ENCODE measurements at regions not wholly inside any gene's neighbourhood (a gene's known extent, or its start where the extent isn't known, plus 50 kb on each side); places are given as distances from the start of the nearest gene placed in this dataset.

DNA sequence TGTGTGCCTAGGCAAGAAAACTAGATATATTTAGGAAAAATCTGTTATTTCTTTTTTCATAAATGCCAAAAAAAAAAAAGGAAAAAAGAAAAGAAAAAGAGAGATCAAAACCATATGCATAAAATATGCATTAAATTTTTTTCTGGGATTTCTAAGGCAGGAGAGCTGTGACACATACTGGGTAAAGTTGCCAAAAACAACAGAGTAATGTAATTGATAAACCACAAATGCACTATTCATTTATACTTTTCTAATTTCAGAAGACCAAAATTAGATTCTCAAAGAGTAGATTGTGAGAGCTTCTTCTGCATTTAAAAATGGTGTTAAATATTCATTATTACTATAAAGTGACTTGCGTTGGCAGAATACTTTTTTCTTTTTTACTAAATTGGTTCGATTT is 673.8 kb upstream of the MGAT4C start:
- H3K36me3 ChIP-seq (ENCODE audit: control insufficient read depth, insufficient read depth, low read length), result no peaks in the 10 kb centered on the region
- no CpG with 5 or more reads among the region's 2 CpGs for WGBS, 2 experiments
- no peaks in the 10 kb centered on the region for H3K9me3 ChIP-seq (ENCODE audit: control insufficient read depth, low read length)
- no peaks in the 10 kb centered on the region for H3K4me1 ChIP-seq (ENCODE audit: control insufficient read depth, insufficient read depth, low read length)
- H3K4me3 ChIP-seq (ENCODE audit: insufficient read depth, low read depth, low read length), result no peak overlapping the region
- H3K27me3 ChIP-seq (ENCODE audit: control insufficient read depth, insufficient read depth, low read length, poor library complexity, severe bottlenecking), result no peaks in the 10 kb centered on the region
- no peak overlapping the region for H3K27ac ChIP-seq (ENCODE audit: insufficient read depth, low read depth, low read length, poor library complexity, severe bottlenecking)

- H3K36me3 ChIP-seq (ENCODE audit: control insufficient read depth, insufficient read depth, low read length), result no peaks in the 10 kb centered on the region
- 84 to 100% methylated on average over 1 of the region's 1 CpG for WGBS, 2 experiments
- no peaks in the 10 kb centered on the region for H3K4me1 ChIP-seq (ENCODE audit: control insufficient read depth, insufficient read depth, low read length)
- H3K27ac ChIP-seq (ENCODE audit: insufficient read depth, low read depth, low read length, poor library complexity, severe bottlenecking), result no peak overlapping the region
- H3K27me3 ChIP-seq (ENCODE audit: control insufficient read depth, insufficient read depth, low read length, poor library complexity, severe bottlenecking), result no peaks in the 10 kb centered on the region
- no peak overlapping the region for H3K4me3 ChIP-seq (ENCODE audit: insufficient read depth, low read depth, low read length)
- H3K9me3 ChIP-seq (ENCODE audit: control insufficient read depth, low read length), result no peaks in the 10 kb centered on the region
Observed at GRCh38 chr12:86917121-86917520, 660.9 kb upstream of the MGAT4C start.

GRCh38 chr12:86914721-86915120 is 658.5 kb upstream of the MGAT4C start:
- Histone ChIP-seq H3K27ac (ENCODE audit: insufficient read depth, low read depth, low read length, poor library complexity, severe bottlenecking) (no peak overlapping the region), H3K4me1 (ENCODE audit: control insufficient read depth, insufficient read depth, low read length) (no peaks in the 10 kb centered on the region), H3K4me3 (ENCODE audit: insufficient read depth, low read depth, low read length) (no peak overlapping the region), H3K27me3 (ENCODE audit: control insufficient read depth, insufficient read depth, low read length, poor library complexity, severe bottlenecking) (no peaks in the 10 kb centered on the region), H3K9me3 (ENCODE audit: control insufficient read depth, low read length) (no peaks in the 10 kb centered on the region), H3K36me3 (ENCODE audit: control insufficient read depth, insufficient read depth, low read length) (no peaks in the 10 kb centered on the region)

DNA sequence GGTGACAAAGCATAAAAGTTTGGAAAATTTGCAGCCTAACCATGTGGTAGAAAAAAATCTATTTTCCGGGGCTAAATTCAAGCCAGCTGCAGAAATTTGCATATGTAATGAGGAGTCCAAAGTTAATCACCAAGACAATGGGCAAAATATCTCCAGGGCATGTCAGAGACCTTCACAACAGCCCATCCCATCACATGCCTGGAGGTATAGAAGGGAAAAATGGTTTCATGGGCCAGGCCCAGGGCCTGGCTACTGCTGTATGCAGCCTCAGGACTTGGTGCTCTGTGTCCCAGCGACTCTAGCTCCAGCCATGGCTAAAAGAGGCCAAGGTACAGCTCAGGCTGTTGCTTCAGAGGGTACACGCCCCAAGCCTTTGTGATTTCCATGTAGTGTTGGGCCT is 655.8 kb upstream of the MGAT4C start:
- Histone ChIP-seq H3K27ac (ENCODE audit: insufficient read depth, low read depth, low read length, poor library complexity, severe bottlenecking) (no peak overlapping the region), H3K27me3 (ENCODE audit: control insufficient read depth, insufficient read depth, low read length, poor library complexity, severe bottlenecking) (no peaks in the 10 kb centered on the region), H3K9me3 (ENCODE audit: control insufficient read depth, low read length) (no peaks in the 10 kb centered on the region), H3K4me3 (ENCODE audit: insufficient read depth, low read depth, low read length) (no peak overlapping the region), H3K36me3 (ENCODE audit: control insufficient read depth, insufficient read depth, low read length) (no peaks in the 10 kb centered on the region), H3K4me1 (ENCODE audit: control insufficient read depth, insufficient read depth, low read length) (no peaks in the 10 kb centered on the region)
- WGBS, 2 experiments, result 84 to 93% methylated on average over 3 of the region's 3 CpGs

GRCh38 chr12:86903159-86903558 is 647.0 kb upstream of the MGAT4C start:
- 95% methylated on average over 1 of the region's 1 CpG; no CpG with 5 or more reads in 1 of the 2 experiments for WGBS, 2 experiments
- no peak overlapping the region for H3K27ac ChIP-seq (ENCODE audit: insufficient read depth, low read depth, low read length, poor library complexity, severe bottlenecking)

GRCh38 chr12:86860776-86861175 is 604.6 kb upstream of the MGAT4C start:
- Histone ChIP-seq H3K36me3 (ENCODE audit: control insufficient read depth, insufficient read depth, low read length) (no peaks in the 10 kb centered on the region), H3K9me3 (ENCODE audit: control insufficient read depth, low read length) (no peaks in the 10 kb centered on the region), H3K4me1 (ENCODE audit: control insufficient read depth, insufficient read depth, low read length) (no peaks in the 10 kb centered on the region), H3K27ac (ENCODE audit: insufficient read depth, low read depth, low read length, poor library complexity, severe bottlenecking) (no peak overlapping the region), H3K4me3 (ENCODE audit: insufficient read depth, low read depth, low read length) (no peak overlapping the region), H3K27me3 (ENCODE audit: control insufficient read depth, insufficient read depth, low read length, poor library complexity, severe bottlenecking) (no peaks in the 10 kb centered on the region)
- 95 to 96% methylated on average over 3 of the region's 3 CpGs for WGBS, 2 experiments

More at GRCh38 chr12:86903159-86903558, 647.0 kb upstream of the MGAT4C start:
- H3K4me3 ChIP-seq (ENCODE audit: insufficient read depth, low read depth, low read length), result no peak overlapping the region
- H3K36me3 ChIP-seq (ENCODE audit: control insufficient read depth, insufficient read depth, low read length), result no peaks in the 10 kb centered on the region
- no peaks in the 10 kb centered on the region for H3K4me1 ChIP-seq (ENCODE audit: control insufficient read depth, insufficient read depth, low read length)
- no peaks in the 10 kb centered on the region for H3K9me3 ChIP-seq (ENCODE audit: control insufficient read depth, low read length)
- no peaks in the 10 kb centered on the region for H3K27me3 ChIP-seq (ENCODE audit: control insufficient read depth, insufficient read depth, low read length, poor library complexity, severe bottlenecking)

DNA sequence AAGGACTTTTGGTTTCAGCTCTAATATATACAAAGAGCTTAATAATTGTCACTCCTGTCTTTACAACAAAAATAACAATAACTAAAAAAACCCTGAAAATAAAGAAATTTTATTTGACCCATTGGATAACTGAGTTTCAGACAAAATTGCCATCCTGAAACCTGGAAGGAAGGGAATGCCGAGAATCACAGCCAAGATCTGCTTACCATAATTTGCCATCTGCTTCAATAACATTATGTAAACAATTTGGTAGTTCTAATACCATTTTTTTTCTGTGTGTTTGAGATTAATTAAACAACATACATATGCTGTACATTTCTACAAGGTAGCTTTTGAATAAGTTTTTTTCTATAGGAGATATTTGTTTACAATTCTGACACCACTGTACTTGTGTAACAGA is 596.3 kb upstream of the MGAT4C start:
- H3K9me3 ChIP-seq (ENCODE audit: control insufficient read depth, low read length), result no peaks in the 10 kb centered on the region
- no peak overlapping the region for H3K27ac ChIP-seq (ENCODE audit: insufficient read depth, low read depth, low read length, poor library complexity, severe bottlenecking)
- H3K36me3 ChIP-seq (ENCODE audit: control insufficient read depth, insufficient read depth, low read length), result no peaks in the 10 kb centered on the region
- 100% methylated on average over 1 of the region's 1 CpG; no CpG with 5 or more reads in 1 of the 2 experiments for WGBS, 2 experiments
- no peaks in the 10 kb centered on the region for H3K27me3 ChIP-seq (ENCODE audit: control insufficient read depth, insufficient read depth, low read length, poor library complexity, severe bottlenecking)
- no peak overlapping the region for H3K4me3 ChIP-seq (ENCODE audit: insufficient read depth, low read depth, low read length)
- no peaks in the 10 kb centered on the region for H3K4me1 ChIP-seq (ENCODE audit: control insufficient read depth, insufficient read depth, low read length)

GRCh38 chr12:86838711-86839110 is 582.5 kb upstream of the MGAT4C start:
- Histone ChIP-seq H3K4me3 (ENCODE audit: insufficient read depth, low read depth, low read length) (no peak overlapping the region), H3K4me1 (ENCODE audit: control insufficient read depth, insufficient read depth, low read length) (no peaks in the 10 kb centered on the region), H3K9me3 (ENCODE audit: control insufficient read depth, low read length) (no peaks in the 10 kb centered on the region), H3K27ac (ENCODE audit: insufficient read depth, low read depth, low read length, poor library complexity, severe bottlenecking) (no peak overlapping the region), H3K36me3 (ENCODE audit: control insufficient read depth, insufficient read depth, low read length) (no peaks in the 10 kb centered on the region), H3K27me3 (ENCODE audit: control insufficient read depth, insufficient read depth, low read length, poor library complexity, severe bottlenecking) (no peaks in the 10 kb centered on the region)
- WGBS, 2 experiments, result 66 to 69% methylated on average over 4 of the region's 4 CpGs

DNA sequence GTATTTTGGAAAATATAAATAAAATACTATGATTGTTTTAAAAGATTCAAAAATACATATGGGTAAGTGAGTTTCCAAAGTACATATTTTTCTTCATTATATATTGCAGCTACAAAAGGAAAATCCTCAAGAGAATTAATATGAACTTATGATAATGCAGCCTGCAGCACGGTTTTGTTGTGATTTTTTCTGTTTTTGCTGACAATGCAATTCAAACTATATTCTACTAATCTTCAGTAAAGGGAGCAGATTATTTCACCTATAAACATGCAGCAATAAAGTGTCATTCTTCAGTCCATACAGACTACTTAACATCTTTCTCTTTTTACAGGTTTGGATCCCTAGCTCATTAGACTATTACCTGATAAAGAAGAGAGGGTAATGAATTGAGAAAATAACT is 582.1 kb upstream of the MGAT4C start:
- WGBS, 2 experiments, result 78% methylated on average over 1 of the region's 1 CpG; no CpG with 5 or more reads in 1 of the 2 experiments
- no peaks in the 10 kb centered on the region for H3K4me1 ChIP-seq (ENCODE audit: control insufficient read depth, insufficient read depth, low read length)
- no peak overlapping the region for H3K4me3 ChIP-seq (ENCODE audit: insufficient read depth, low read depth, low read length)
- H3K36me3 ChIP-seq (ENCODE audit: control insufficient read depth, insufficient read depth, low read length), result no peaks in the 10 kb centered on the region
- H3K9me3 ChIP-seq (ENCODE audit: control insufficient read depth, low read length), result no peaks in the 10 kb centered on the region
- no peak overlapping the region for H3K27ac ChIP-seq (ENCODE audit: insufficient read depth, low read depth, low read length, poor library complexity, severe bottlenecking)
- H3K27me3 ChIP-seq (ENCODE audit: control insufficient read depth, insufficient read depth, low read length, poor library complexity, severe bottlenecking), result no peaks in the 10 kb centered on the region

GRCh38 chr12:86837246-86837645 is 581.1 kb upstream of the MGAT4C start:
- Histone ChIP-seq H3K4me1 (ENCODE audit: control insufficient read depth, insufficient read depth, low read length) (no peaks in the 10 kb centered on the region), H3K4me3 (ENCODE audit: insufficient read depth, low read depth, low read length) (no peak overlapping the region), H3K9me3 (ENCODE audit: control insufficient read depth, low read length) (no peaks in the 10 kb centered on the region), H3K27me3 (ENCODE audit: control insufficient read depth, insufficient read depth, low read length, poor library complexity, severe bottlenecking) (no peaks in the 10 kb centered on the region), H3K36me3 (ENCODE audit: control insufficient read depth, insufficient read depth, low read length) (no peaks in the 10 kb centered on the region), H3K27ac (ENCODE audit: insufficient read depth, low read depth, low read length, poor library complexity, severe bottlenecking) (no peak overlapping the region)
- WGBS, 2 experiments, result 31 to 56% methylated on average over 1 of the region's 1 CpG

GRCh38 chr12:86834217-86834616 is 578.0 kb upstream of the MGAT4C start:
- H3K4me1 ChIP-seq (ENCODE audit: control insufficient read depth, insufficient read depth, low read length), result no peaks in the 10 kb centered on the region
- no peaks in the 10 kb centered on the region for H3K9me3 ChIP-seq (ENCODE audit: control insufficient read depth, low read length)
- H3K27me3 ChIP-seq (ENCODE audit: control insufficient read depth, insufficient read depth, low read length, poor library complexity, severe bottlenecking), result no peaks in the 10 kb centered on the region
- H3K36me3 ChIP-seq (ENCODE audit: control insufficient read depth, insufficient read depth, low read length), result no peaks in the 10 kb centered on the region
- no peak overlapping the region for H3K27ac ChIP-seq (ENCODE audit: insufficient read depth, low read depth, low read length, poor library complexity, severe bottlenecking)
- no peak overlapping the region for H3K4me3 ChIP-seq (ENCODE audit: insufficient read depth, low read depth, low read length)
- WGBS, 2 experiments, result no CpG with 5 or more reads among the region's 1 CpG

Data from ectodermal cell (in vitro differentiated cells).